Colonic mucosa (tissue), 4 donors: ENCODE measurements at regions not wholly inside any gene's neighbourhood (a gene's known extent, or its start where the extent isn't known, plus 50 kb on each side); places are given as distances from the start of the nearest gene placed in this dataset.

Experiments used
- DNase-seq: peaks from one replicate; pipeline ENCODE4 v3.0.0-alpha.2; 2020
- H3K27ac ChIP-seq: fragments of 200-600 bp; one replicate; pipeline ENCODE4 v1.8.0; 2021
- H3K27me3 ChIP-seq: fragments of 200-600 bp; one replicate; pipeline ENCODE4 v1.8.0; 2021
- H3K36me3 ChIP-seq: fragments of 200-600 bp; one replicate; pipeline ENCODE4 v1.8.0; 2021
- H3K4me1 ChIP-seq: fragments of 200-600 bp; one replicate; pipeline ENCODE4 v1.8.0; 2021; ENCODE audit warnings: mild to moderate bottlenecking
- H3K4me3 ChIP-seq: fragments of 200-600 bp; one replicate; pipeline ENCODE4 v1.8.0; 2021
- H3K9ac ChIP-seq, 2 donors: one replicate each; pipeline ENCODE4 v1.7.0; 2013; ENCODE audit warnings: control low read depth in 2 of 2, low read depth in 2 of 2, low read length in 2 of 2
- H3K9me3 ChIP-seq: fragments of 200-600 bp; one replicate; pipeline ENCODE4 v1.8.0; 2021
- CTCF ChIP-seq: fragments of 200-600 bp; IDR thresholded peaks from one replicate; pipeline ENCODE4 v1.8.0; 2022; ENCODE audit warnings: antibody characterized with exemption, mild to moderate bottlenecking
- intact Hi-C: fragments of 100-400 bp; cut with DNase I; formaldehyde crosslinking; loops from one replicate; pipeline ENCODE4 v1.14.1; 2022
- donor health status: healthy.
- donor health status: DM: no; HTN: no; CAD: no.
- donor health status: DM: no; HTN: no; CAD: no.

GRCh38 chr15:95758851-95759250 is 571.6 kb upstream of the NR2F2 start:
- TF ChIP-seq CTCF: no peak
- H3K27me3 ChIP-seq: no peaks in the 10 kb centered on the region
- intact Hi-C loops: no loop called here
- H3K27ac ChIP-seq: no peak overlapping the region
- no peak overlapping the region for H3K9ac ChIP-seq
- H3K4me1 ChIP-seq: no peaks in the 10 kb centered on the region
- H3K4me3 ChIP-seq: no peak overlapping the region
- no peaks in the 10 kb centered on the region for H3K9me3 ChIP-seq
- H3K36me3 ChIP-seq: no peaks in the 10 kb centered on the region
- DNase-seq: no peak

GRCh38 chr15:95760508-95760907 is 570.0 kb upstream of the NR2F2 start:
- DNase-seq: no peak
- Histone ChIP-seq H3K4me1 (no peaks in the 10 kb centered on the region), H3K36me3 (no peaks in the 10 kb centered on the region), H3K27me3 (no peaks in the 10 kb centered on the region), H3K9me3 (no peaks in the 10 kb centered on the region), H3K4me3 (no peak overlapping the region), H3K27ac (no peak overlapping the region), H3K9ac (no peak overlapping the region)
- TF ChIP-seq CTCF: no peak
- intact Hi-C loops: no loop called here

DNA sequence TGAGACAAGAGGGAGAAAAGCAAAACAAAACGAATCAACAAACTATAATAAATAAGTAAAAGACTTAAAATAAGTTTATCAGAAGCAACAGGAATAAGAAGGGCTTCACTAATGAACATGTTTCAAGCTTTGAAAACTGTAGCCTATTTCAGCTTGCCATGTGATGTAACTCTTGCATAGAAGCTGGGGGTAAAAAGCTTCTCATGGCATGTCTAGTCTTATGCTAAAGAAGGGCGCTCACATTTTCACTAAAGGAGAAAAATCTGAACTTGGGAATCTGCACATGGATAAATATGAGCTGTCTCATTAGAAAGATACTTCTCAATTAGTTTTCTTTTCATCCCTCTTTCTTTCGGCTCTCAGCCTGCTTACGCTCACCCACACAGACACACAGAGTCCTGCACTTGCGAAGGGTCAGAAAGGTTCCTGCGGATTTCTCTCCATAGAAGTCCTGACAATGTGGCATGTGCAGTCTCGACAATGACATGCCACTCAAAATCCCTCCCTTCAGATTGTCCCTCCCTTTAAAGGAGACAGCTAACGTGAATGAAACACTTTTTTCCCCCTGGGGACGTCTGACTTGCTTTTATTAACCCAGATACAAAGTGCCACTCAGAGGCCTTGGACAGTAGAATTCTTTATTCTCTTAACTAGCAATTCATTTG is 568.9 kb upstream of the NR2F2 start:
- Histone ChIP-seq H3K36me3 (no peaks in the 10 kb centered on the region), H3K4me1 (no peaks in the 10 kb centered on the region), H3K9me3 (no peaks in the 10 kb centered on the region), H3K4me3 (no peak overlapping the region), H3K9ac (no peak overlapping the region), H3K27ac (no peak overlapping the region), H3K27me3 (no peaks in the 10 kb centered on the region)
- intact Hi-C loops: no loop called here
- no peak for TF ChIP-seq CTCF
- DNase-seq: no peak

GRCh38 chr15:95763426-95763825 is 567.1 kb upstream of the NR2F2 start:
- no peak for TF ChIP-seq CTCF
- no peaks in the 10 kb centered on the region for H3K36me3 ChIP-seq
- no peak overlapping the region for H3K27ac ChIP-seq
- intact Hi-C loops: no loop called here
- no peak overlapping the region for H3K4me3 ChIP-seq
- H3K27me3 ChIP-seq: no peaks in the 10 kb centered on the region
- no peak overlapping the region for H3K9ac ChIP-seq
- no peaks in the 10 kb centered on the region for H3K9me3 ChIP-seq
- no peak for DNase-seq
- H3K4me1 ChIP-seq: no peaks in the 10 kb centered on the region

DNA sequence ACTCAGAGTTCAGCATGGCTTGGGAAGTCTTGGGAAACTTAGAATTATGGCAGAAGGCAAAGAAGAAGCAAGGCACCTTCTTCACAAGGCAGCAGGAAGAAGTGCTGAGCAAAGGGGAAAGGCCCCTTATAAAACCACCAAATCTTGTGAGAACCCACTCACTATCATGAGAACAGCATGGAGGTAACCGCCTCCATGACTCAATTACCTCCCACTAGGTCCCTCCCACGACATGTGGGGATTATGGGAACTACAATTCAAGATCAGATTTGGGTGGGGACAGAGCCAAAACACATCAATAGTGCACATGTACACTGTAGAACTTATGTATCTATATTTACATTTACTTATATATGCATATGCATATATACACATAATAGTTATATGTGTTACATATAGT is 565.3 kb upstream of the NR2F2 start:
- DNase-seq: no peak
- Histone ChIP-seq H3K9ac (no peak overlapping the region), H3K4me1 (no peaks in the 10 kb centered on the region), H3K4me3 (no peak overlapping the region), H3K27me3 (no peaks in the 10 kb centered on the region), H3K27ac (no peak overlapping the region), H3K9me3 (no peaks in the 10 kb centered on the region), H3K36me3 (no peaks in the 10 kb centered on the region)
- intact Hi-C loops: no loop called here
- no peak for TF ChIP-seq CTCF
